Astrocyte (in vitro differentiated cells and primary cell): ENCODE measurements at regions not wholly inside any gene's neighbourhood (a gene's known extent, or its start where the extent isn't known, plus 50 kb on each side); places are given as distances from the start of the nearest gene placed in this dataset.
A peak's percentile ranks its signal among the peaks of the same experiment; 100 is the strongest.

ENCODE experiments used
- DNase-seq: peaks from one replicate; pipeline ENCODE4 v3.0.0-alpha.2; 2010; ENCODE audit warnings: low read depth
- FAIRE-seq: peaks from 2 replicates; lab custom pipeline; 2011; peaks lifted over from hg19 to GRCh38; lab: Jason Lieb, UNC
- H2AFZ ChIP-seq: 2 replicates; pipeline ENCODE4 v1.6.0; 2012; ENCODE audit warnings: low read depth, low read length, inconsistent platforms
- H3K27ac ChIP-seq: 2 replicates; pipeline ENCODE4 v1.5.1; 2011; ENCODE audit warnings: low read depth, low read length, inconsistent platforms
- H3K27me3 ChIP-seq: 2 replicates; pipeline ENCODE4 v1.6.0; 2011; ENCODE audit warnings: low read length, inconsistent platforms; ENCODE audit not compliant: insufficient read depth
- H3K36me3 ChIP-seq: 2 replicates; pipeline ENCODE4 v1.5.1; 2011; ENCODE audit warnings: low read length, inconsistent platforms; ENCODE audit not compliant: insufficient read depth
- H3K4me1 ChIP-seq: 2 replicates; pipeline ENCODE4 v1.5.1; 2011; ENCODE audit warnings: low read length, inconsistent platforms; ENCODE audit not compliant: insufficient read depth
- H3K4me2 ChIP-seq: 2 replicates; pipeline ENCODE4 v1.6.0; 2012; ENCODE audit warnings: low read length, inconsistent platforms
- H3K4me3 ChIP-seq: 2 replicates; pipeline ENCODE4 v1.5.1; 2011; ENCODE audit warnings: low read depth, mild to moderate bottlenecking, low read length, inconsistent platforms; ENCODE audit not compliant: insufficient read depth
- H3K79me2 ChIP-seq: 2 replicates; pipeline ENCODE4 v1.6.0; 2012; ENCODE audit warnings: mild to moderate bottlenecking, low read length, inconsistent platforms; ENCODE audit not compliant: insufficient read depth
- H3K9ac ChIP-seq: 2 replicates; pipeline ENCODE4 v1.6.0; 2012; ENCODE audit warnings: mild to moderate bottlenecking, low read length, inconsistent platforms
- H3K9me3 ChIP-seq: 2 replicates; pipeline ENCODE4 v1.5.1; 2012; ENCODE audit warnings: low read depth, mild to moderate bottlenecking, low read length, inconsistent platforms; ENCODE audit not compliant: insufficient read depth
- H4K20me1 ChIP-seq: 2 replicates; pipeline ENCODE4 v1.6.0; 2012; ENCODE audit warnings: low read length, inconsistent platforms; ENCODE audit not compliant: insufficient read depth
- H3K27ac Mint-ChIP-seq: one replicate; pipeline ENCODE4 v1.8.0; 2021; ENCODE audit warnings: mild to moderate bottlenecking, mixed read lengths; ENCODE audit not compliant: unreplicated experiment
- H3K27me3 Mint-ChIP-seq: one replicate; pipeline ENCODE4 v1.8.0; 2021; ENCODE audit warnings: low read depth, mixed read lengths; ENCODE audit not compliant: unreplicated experiment
- H3K36me3 Mint-ChIP-seq: one replicate; pipeline ENCODE4 v1.8.0; 2021; ENCODE audit warnings: low read depth, mixed read lengths; ENCODE audit not compliant: unreplicated experiment
- H3K4me1 Mint-ChIP-seq: one replicate; pipeline ENCODE4 v1.8.0; 2021; ENCODE audit warnings: low read depth, mixed read lengths; ENCODE audit not compliant: unreplicated experiment
- H3K4me3 Mint-ChIP-seq: one replicate; pipeline ENCODE4 v1.8.0; 2021; ENCODE audit warnings: mild to moderate bottlenecking, moderate library complexity, mixed read lengths; ENCODE audit not compliant: unreplicated experiment
- H3K9me3 Mint-ChIP-seq: one replicate; pipeline ENCODE4 v1.8.0; 2021; ENCODE audit warnings: mild to moderate bottlenecking, mixed read lengths; ENCODE audit not compliant: unreplicated experiment
- CTCF ChIP-seq: IDR thresholded peaks from 2 replicates; pipeline ENCODE4 v1.5.1; 2011; ENCODE audit warnings: low read depth, mild to moderate bottlenecking, inconsistent platforms, low read length, moderate library complexity; ENCODE audit not compliant: insufficient read depth
- EZH2 ChIP-seq: IDR thresholded peaks from 2 replicates; pipeline ENCODE4 v1.6.1; 2012; ENCODE audit warnings: mild to moderate bottlenecking, low read length, inconsistent platforms; ENCODE audit not compliant: insufficient read depth

GRCh38 chr4:104750008-104750407 is 255.3 kb upstream of the CXXC4 start:
- H3K4me3 Mint-ChIP-seq = no peak overlapping the region
- H3K36me3 ChIP-seq = no peaks in the 10 kb centered on the region
- H3K27ac ChIP-seq = no peak overlapping the region
- H4K20me1 ChIP-seq = no peaks in the 10 kb centered on the region
- H3K4me1 ChIP-seq = peaks cover 9% of the 10 kb centered on the region
- H3K4me2 ChIP-seq = no peak overlapping the region
- no peaks in the 10 kb centered on the region for H3K9me3 ChIP-seq
- no peaks in the 10 kb centered on the region for H3K27me3 Mint-ChIP-seq
- H3K4me1 Mint-ChIP-seq = no peaks in the 10 kb centered on the region
- no peak overlapping the region for H3K4me3 ChIP-seq
- FAIRE-seq (no peak), DNase-seq (no peak)
- H2AFZ ChIP-seq = no peak overlapping the region
- no peak overlapping the region for H3K9ac ChIP-seq
- peaks cover 2% of the 10 kb centered on the region for H3K9me3 Mint-ChIP-seq
- no peaks in the 10 kb centered on the region for H3K27me3 ChIP-seq
- H3K27ac Mint-ChIP-seq = no peak overlapping the region
- H3K79me2 ChIP-seq = no peaks in the 10 kb centered on the region
- TF ChIP-seq EZH2 = no peak
- TF ChIP-seq CTCF = no peak
- no peaks in the 10 kb centered on the region for H3K36me3 Mint-ChIP-seq

GRCh38 chr4:104751468-104751867 is 256.8 kb upstream of the CXXC4 start:
- FAIRE-seq (no peak), DNase-seq (no peak)
- no peak overlapping the region for H3K4me3 Mint-ChIP-seq
- Histone ChIP-seq H3K27me3 (no peaks in the 10 kb centered on the region), H3K4me1 (peaks cover 9% of the 10 kb centered on the region), H3K4me3 (no peak overlapping the region), H3K79me2 (no peaks in the 10 kb centered on the region), H3K9ac (no peak overlapping the region), H3K27ac (no peak overlapping the region), H4K20me1 (no peaks in the 10 kb centered on the region), H3K36me3 (no peaks in the 10 kb centered on the region), H2AFZ (no peak overlapping the region), H3K4me2 (no peak overlapping the region), H3K9me3 (no peaks in the 10 kb centered on the region)
- H3K4me1 Mint-ChIP-seq = no peaks in the 10 kb centered on the region
- no peak for TF ChIP-seq EZH2
- no peak for TF ChIP-seq CTCF
- H3K27ac Mint-ChIP-seq = no peak overlapping the region
- no peaks in the 10 kb centered on the region for H3K36me3 Mint-ChIP-seq
- peaks cover 2% of the 10 kb centered on the region for H3K9me3 Mint-ChIP-seq
- no peaks in the 10 kb centered on the region for H3K27me3 Mint-ChIP-seq

- peak overlapping the region; percentile 5 for H3K4me2 ChIP-seq
- DNase-seq (peak; percentile 71), FAIRE-seq (no peak)
- H4K20me1 ChIP-seq = no peaks in the 10 kb centered on the region
- H3K9ac ChIP-seq = no peak overlapping the region
- H3K4me3 ChIP-seq = no peak overlapping the region
- H3K79me2 ChIP-seq = no peaks in the 10 kb centered on the region
- H3K4me1 Mint-ChIP-seq = no peaks in the 10 kb centered on the region
- H3K27ac ChIP-seq = no peak overlapping the region
- H3K9me3 Mint-ChIP-seq = peaks cover 2% of the 10 kb centered on the region
- no peaks in the 10 kb centered on the region for H3K27me3 ChIP-seq
- no peak for TF ChIP-seq CTCF
- no peak for TF ChIP-seq EZH2
- H3K27ac Mint-ChIP-seq = no peak overlapping the region
- H2AFZ ChIP-seq = no peak overlapping the region
- no peaks in the 10 kb centered on the region for H3K36me3 Mint-ChIP-seq
- no peaks in the 10 kb centered on the region for H3K36me3 ChIP-seq
- H3K4me1 ChIP-seq = peaks cover 9% of the 10 kb centered on the region
- H3K9me3 ChIP-seq = no peaks in the 10 kb centered on the region
- H3K4me3 Mint-ChIP-seq = no peak overlapping the region
- no peaks in the 10 kb centered on the region for H3K27me3 Mint-ChIP-seq
Measured at GRCh38 chr4:104752337-104752736, 257.6 kb upstream of the CXXC4 start.
